HepG2 (cell line): ENCODE measurements at regions not wholly inside any gene's neighbourhood (a gene's known extent, or its start where the extent isn't known, plus 50 kb on each side); places are given as distances from the start of the nearest gene placed in this dataset.

ENCODE experiments used
- ATAC-seq: fragments of 200-7000 bp; cut with Tn5 transposase; 3 replicates; pipeline ENCODE4 v1.9.1; 2020; ENCODE audit warnings: mild to moderate bottlenecking, moderate library complexity
- BruUV-seq: library from RNA; stranded (reverse); fragments of 400-500 nt; replicated peaks from 2 replicates; lab custom pipeline; 2021; lab: Mats Ljungman, UMichigan
- CTCF ChIA-PET: fragments of 300-600 bp; formaldehyde crosslinking; extraction: SDS; loops from one replicate; lab custom pipeline; 2021; ENCODE audit warnings: low total read pairs, inconsistent platforms, low intra/inter-chr PET ratio; lab: Yijun Ruan, JAX
- POLR2A ChIA-PET: fragments of 350-600 bp; sonication (Branson Sonifier 250); formaldehyde crosslinking; loops from one replicate; lab custom pipeline; 2020; ENCODE audit warnings: antibody characterized with exemption, inconsistent platforms; lab: Yijun Ruan, JAX
- DNase-seq: peaks from one replicate; pipeline ENCODE4 v3.0.0-alpha.2; 2015; ENCODE audit warnings: low spot score
- FAIRE-seq: peaks from 3 replicates; lab custom pipeline; 2011; peaks lifted over from hg19 to GRCh38; lab: Jason Lieb, UNC
- H2AFZ ChIP-seq: one replicate; pipeline ENCODE4 v1.6.1; 2011; ENCODE audit warnings: low read length, inconsistent platforms
- H3K27ac ChIP-seq: fragments of 300-600 bp; 3 replicates; pipeline ENCODE4 v1.8.0; 2011; ENCODE audit warnings: mixed run types, mild to moderate bottlenecking, mixed read lengths, low read length, inconsistent platforms; ENCODE audit not compliant: insufficient read depth; ENCODE audit errors: extremely low read length
- H3K27me3 ChIP-seq, 2 experiments: fragments of 200-600 bp in 1 of 2; 2 replicates in 1 of 2; 3 replicates in 1 of 2; pipeline versions ENCODE4 v1.6.0 to v1.8.0; 2011; ENCODE audit warnings: low read length in 2 of 2, mild to moderate bottlenecking in 2 of 2, moderate library complexity in 2 of 2, inconsistent platforms in 1 of 2; ENCODE audit not compliant: insufficient read depth in 2 of 2, control insufficient read depth in 1 of 2
- H3K36me3 ChIP-seq, 2 experiments: fragments of 200-600 bp in 1 of 2; replicated peaks in 1 of 2; 2 replicates in 1 of 2; 3 replicates in 1 of 2; pipeline versions ENCODE4 v1.5.1 to v1.8.0; 2011; ENCODE audit warnings: low read length in 2 of 2, inconsistent platforms in 1 of 2; ENCODE audit not compliant: insufficient read depth in 2 of 2, control insufficient read depth in 1 of 2
- H3K4me1 ChIP-seq: 2 replicates; pipeline ENCODE4 v1.5.1; 2012; ENCODE audit warnings: low read length, inconsistent platforms; ENCODE audit not compliant: insufficient read depth
- H3K4me2 ChIP-seq: 2 replicates; pipeline ENCODE4 v1.6.0; 2011; ENCODE audit warnings: low read depth, low read length, inconsistent platforms
- H3K4me3 ChIP-seq, 3 experiments: fragments of 200-600 bp in 1 of 3; sonication (generic), shearing (Covaris generic) in 1 of 3; replicated peaks in 1 of 3; 2 replicates each; pipeline ENCODE4 v1.5.1; 2011 to 2016; ENCODE audit warnings: low read length in 3 of 3, inconsistent platforms in 2 of 3, low read depth in 2 of 3, mild to moderate bottlenecking in 2 of 3, control low read depth in 1 of 3, mixed read lengths in 1 of 3; ENCODE audit not compliant: insufficient read depth in 1 of 3
- H3K79me2 ChIP-seq: one replicate; pipeline ENCODE4 v1.6.1; 2011; ENCODE audit warnings: low read length, inconsistent platforms; ENCODE audit not compliant: insufficient read depth
- H3K9ac ChIP-seq: 2 replicates; pipeline ENCODE4 v1.6.0; 2011; ENCODE audit warnings: mild to moderate bottlenecking, low read depth, low read length, inconsistent platforms; ENCODE audit not compliant: insufficient read depth
- H3K9me3 ChIP-seq: 2 replicates; pipeline ENCODE4 v1.5.1; 2012; ENCODE audit warnings: mild to moderate bottlenecking, low read length
- H4K20me1 ChIP-seq: 2 replicates; pipeline ENCODE4 v1.6.0; 2011; ENCODE audit warnings: inconsistent platforms, mild to moderate bottlenecking, low read length, moderate library complexity; ENCODE audit not compliant: insufficient read depth
- ATF3 ChIP-seq: sonication (generic); formaldehyde crosslinking; IDR thresholded peaks from 2 replicates; pipeline ENCODE4 v1.4.0; 2020; ENCODE audit warnings: missing genetic modification reagents
- ERF ChIP-seq: IDR thresholded peaks from 2 replicates; pipeline ENCODE4 v1.6.1; 2018; ENCODE audit warnings: missing biosample characterization, missing genetic modification reagents
- ISX ChIP-seq: sonication (generic); formaldehyde crosslinking; conservative IDR thresholded peaks from 2 replicates; pipeline ENCODE4 v1.5.0; 2020; ENCODE audit warnings: missing genetic modification reagents
- KDM2A ChIP-seq: sonication (generic); formaldehyde crosslinking; IDR thresholded peaks from 2 replicates; pipeline ENCODE4 v1.4.0; 2020; ENCODE audit warnings: low read depth, missing genetic modification reagents, borderline replicate concordance
- KLF12 ChIP-seq: sonication (generic); formaldehyde crosslinking; IDR thresholded peaks from 2 replicates; pipeline ENCODE4 v1.4.0; 2020; ENCODE audit warnings: missing genetic modification reagents, borderline replicate concordance
- MED1 ChIP-seq: sonication (generic); formaldehyde crosslinking; IDR thresholded peaks from 2 replicates; pipeline ENCODE4 v1.4.0; 2020; ENCODE audit warnings: missing genetic modification reagents
- PHF21A ChIP-seq: sonication (generic); formaldehyde crosslinking; IDR thresholded peaks from 2 replicates; pipeline ENCODE4 v1.5.0; 2020; ENCODE audit warnings: mild to moderate bottlenecking, missing genetic modification reagents
- REL ChIP-seq: sonication (generic); formaldehyde crosslinking; conservative IDR thresholded peaks from 2 replicates; pipeline ENCODE4 v1.8.0; 2022; ENCODE audit warnings: mild to moderate bottlenecking, missing genetic modification reagents, moderate library complexity
- SP4 ChIP-seq: sonication (generic); formaldehyde crosslinking; IDR thresholded peaks from 2 replicates; pipeline ENCODE4 v1.8.1; 2023; ENCODE audit warnings: mild to moderate bottlenecking, missing genetic modification reagents
- SRSF1 ChIP-seq: fragments of 200-400 bp; formaldehyde crosslinking; optimal IDR thresholded peaks from 2 replicates; pipeline ENCODE3; 2017; ENCODE audit warnings: mild to moderate bottlenecking, low read depth, low read length, moderate library complexity
- TBX2 ChIP-seq: sonication (generic); formaldehyde crosslinking; IDR thresholded peaks from 2 replicates; pipeline ENCODE4 v1.5.0; 2020; ENCODE audit warnings: missing genetic modification reagents, mild to moderate bottlenecking, borderline replicate concordance
- TEF ChIP-seq: sonication (generic); formaldehyde crosslinking; IDR thresholded peaks from 2 replicates; pipeline ENCODE4 v1.5.0; 2020; ENCODE audit warnings: missing genetic modification reagents
- XRCC5 ChIP-seq: fragments of 200-400 bp; formaldehyde crosslinking; optimal IDR thresholded peaks from 2 replicates; pipeline ENCODE3; 2017; ENCODE audit warnings: mild to moderate bottlenecking, low read length
- ZBTB1 ChIP-seq: sonication (generic); formaldehyde crosslinking; IDR thresholded peaks from 2 replicates; pipeline ENCODE4 v1.4.0; 2020; ENCODE audit warnings: missing genetic modification reagents, borderline replicate concordance
- ZNF337 ChIP-seq: sonication (generic); formaldehyde crosslinking; IDR thresholded peaks from 2 replicates; pipeline ENCODE4 v1.5.1; 2020; ENCODE audit warnings: missing genetic modification reagents, low read depth, mild to moderate bottlenecking, borderline replicate concordance
- ZNF354B ChIP-seq: sonication (generic); formaldehyde crosslinking; IDR thresholded peaks from 2 replicates; pipeline ENCODE4 v1.8.0; 2022; ENCODE audit warnings: mild to moderate bottlenecking, missing genetic modification reagents
- ZNF382 ChIP-seq: sonication (generic); formaldehyde crosslinking; IDR thresholded peaks from 2 replicates; pipeline ENCODE4 v1.5.0; 2020; ENCODE audit warnings: missing genetic modification reagents, mild to moderate bottlenecking, borderline replicate concordance
- ZNF567 ChIP-seq: sonication (generic); formaldehyde crosslinking; IDR thresholded peaks from 2 replicates; pipeline ENCODE4 v1.8.1; 2023; ENCODE audit warnings: mild to moderate bottlenecking, missing genetic modification reagents, borderline replicate concordance
- ZNF572 ChIP-seq: sonication (generic); formaldehyde crosslinking; IDR thresholded peaks from 2 replicates; pipeline ENCODE4 v1.5.1; 2020; ENCODE audit warnings: mild to moderate bottlenecking, missing genetic modification reagents
- WGBS: methylation state at CpG from one replicate; pipeline ENCODE4 v1.1.6; 2017; ENCODE audit warnings: low lambda C conversion rate; 5-methylcytosine and 5-hydroxymethylcytosine counted together
- in situ Hi-C: cut with HindIII; loops from 2 replicates; pipeline ENCODE4 v1.10.0; 2017; ENCODE audit warnings: low pct_unique_long_range_greater_than_20kb; ENCODE audit not compliant: extremely low pct_ligation_motif_present
- intact Hi-C: fragments of 100-400 bp; cut with micrococcal nuclease; formaldehyde crosslinking; loops from one replicate; pipeline ENCODE4 v1.10.0; 2022; ENCODE audit not compliant: unreplicated experiment
- TF ChIP-seq, protein P1 (sequence below): sonication (generic); formaldehyde crosslinking; IDR thresholded peaks from 2 replicates; pipeline ENCODE4 v1.4.0; 2020; ENCODE audit warnings: mild to moderate bottlenecking, missing genetic modification reagents

DNA sequence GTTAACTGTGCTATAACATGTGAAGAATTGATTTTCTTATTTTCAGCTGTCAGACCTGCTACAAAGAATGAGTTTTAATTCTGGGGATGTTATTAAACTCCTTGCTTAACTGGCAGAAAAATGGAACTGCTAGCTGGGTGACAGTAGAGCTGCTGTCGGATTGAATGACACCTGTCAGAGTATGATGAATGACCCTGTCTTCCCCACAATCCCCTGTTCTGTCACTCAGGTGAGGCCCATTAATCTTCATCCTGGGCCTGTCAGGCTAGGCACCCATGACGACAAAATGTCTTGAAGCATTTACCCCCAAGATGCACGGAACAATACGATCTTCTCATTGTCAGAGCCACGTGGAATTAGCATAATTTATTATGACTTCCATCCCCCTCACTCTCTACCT is 129.9 kb upstream of the ETAA1 start:
- Histone ChIP-seq H4K20me1 (no peaks in the 10 kb centered on the region), H2AFZ (no peak overlapping the region), H3K27ac (no peak overlapping the region), H3K9ac (no peak overlapping the region), H3K27me3 (no peaks in the 10 kb centered on the region), H3K4me1 (no peaks in the 10 kb centered on the region), H3K4me2 (no peak overlapping the region), H3K79me2 (no peaks in the 10 kb centered on the region), H3K9me3 (no peaks in the 10 kb centered on the region), H3K36me3 (no peaks in the 10 kb centered on the region), H3K4me3 (no peak overlapping the region)
- TF ChIP-seq KDM2A (CRISPR knock-in tag) (no peak), ZNF382 (CRISPR knock-in tag) (no peak), PHF21A (CRISPR knock-in tag) (no peak), ISX (CRISPR knock-in tag) (no peak), ATF3 (no peak), ZNF337 (CRISPR knock-in tag) (no peak), REL (CRISPR knock-in tag) (no peak), ZNF567 (no peak), TEF (CRISPR knock-in tag) (no peak), ERF (CRISPR knock-in tag) (no peak), MED1 (no peak), KLF12 (CRISPR knock-in tag) (no peak), SP4 (no peak), TBX2 (no peak), ZNF572 (CRISPR knock-in tag) (no peak), ZNF354B (CRISPR knock-in tag) (no peak), SRSF1 (no peak), ZBTB1 (no peak), XRCC5 (no peak)
- TF ChIP-seq, protein P1, sequence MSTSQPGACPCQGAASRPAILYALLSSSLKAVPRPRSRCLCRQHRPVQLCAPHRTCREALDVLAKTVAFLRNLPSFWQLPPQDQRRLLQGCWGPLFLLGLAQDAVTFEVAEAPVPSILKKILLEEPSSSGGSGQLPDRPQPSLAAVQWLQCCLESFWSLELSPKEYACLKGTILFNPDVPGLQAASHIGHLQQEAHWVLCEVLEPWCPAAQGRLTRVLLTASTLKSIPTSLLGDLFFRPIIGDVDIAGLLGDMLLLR (CRISPR knock-in tag) = no peak
- BruUV-seq = no TSS peak
- FAIRE-seq (no peak), ATAC-seq (no peak), DNase-seq (no peak)
- intact Hi-C loops (no loop called here), in situ Hi-C loops (no loop called here)
- 24% methylated on average over 5 of the region's 5 CpGs for WGBS
- ChIA-PET CTCF (no interaction called here), POLR2A (no interaction called here)
